Activated naive CD8-positive, alpha-beta T cell treated with anti-CD3 and anti-CD28 coated beads, Interleukin-2, amount 50 U/mL, for 24 hours (primary cell): ENCODE measurements at regions not wholly inside any gene's neighbourhood (a gene's known extent, or its start where the extent isn't known, plus 50 kb on each side); places are given as distances from the start of the nearest gene placed in this dataset.
"Not testable (repeated sequence)": the region's sequence is repeated elsewhere in the genome, so short reads cannot be mapped to it uniquely, and the experiment has no call there.

Experiments
- ATAC-seq: fragments of 150-1000 bp; cut with Tn5 transposase; one replicate; pipeline ENCODE4 v1.10.0; 2021
- DNase-seq: peaks from one replicate; pipeline ENCODE4 v3.0.0; 2021
- H3K27ac Mint-ChIP-seq: one replicate; pipeline ENCODE4 v1.8.0; 2021; ENCODE audit warnings: mild to moderate bottlenecking, mixed read lengths
- H3K27me3 Mint-ChIP-seq: one replicate; pipeline ENCODE4 v1.8.0; 2021; ENCODE audit warnings: mixed read lengths
- H3K36me3 Mint-ChIP-seq: one replicate; pipeline ENCODE4 v1.8.0; 2021; ENCODE audit warnings: low read depth, mixed read lengths
- H3K4me1 Mint-ChIP-seq: one replicate; pipeline ENCODE4 v1.8.0; 2021; ENCODE audit warnings: mixed read lengths
- H3K4me3 Mint-ChIP-seq: one replicate; pipeline ENCODE4 v1.8.0; 2021; ENCODE audit warnings: mild to moderate bottlenecking, moderate library complexity, mixed read lengths
- H3K9me3 Mint-ChIP-seq: one replicate; pipeline ENCODE4 v1.8.0; 2021; ENCODE audit warnings: mixed read lengths

GRCh38 chr15:84360902-84361301 lies 125.3 kb downstream of the GOLGA6L4 start:
- not testable (repeated sequence) for ATAC-seq, DNase-seq, H3K27me3 Mint-ChIP-seq, H3K4me1 Mint-ChIP-seq, H3K9me3 Mint-ChIP-seq, H3K27ac Mint-ChIP-seq, H3K36me3 Mint-ChIP-seq, H3K4me3 Mint-ChIP-seq

- H3K36me3 Mint-ChIP-seq, ATAC-seq, H3K4me1 Mint-ChIP-seq, H3K27ac Mint-ChIP-seq, DNase-seq, H3K4me3 Mint-ChIP-seq, H3K9me3 Mint-ChIP-seq: not testable (repeated sequence)
- H3K27me3 Mint-ChIP-seq, result peaks cover 12% of the 10 kb centered on the region
These were observed 148.8 kb downstream of the GOLGA6L4 start for GRCh38 chr15:84384421-84384820.

GRCh38 chr15:84387086-84387485 lies 151.5 kb downstream of the GOLGA6L4 start:
- H3K4me1 Mint-ChIP-seq, result no peaks in the 10 kb centered on the region
- no peaks in the 10 kb centered on the region for H3K36me3 Mint-ChIP-seq
- ATAC-seq (no peak), DNase-seq (no peak)
- no peaks in the 10 kb centered on the region for H3K9me3 Mint-ChIP-seq
- H3K4me3 Mint-ChIP-seq, result no peak overlapping the region
- peaks cover 22% of the 10 kb centered on the region for H3K27me3 Mint-ChIP-seq
- no peak overlapping the region for H3K27ac Mint-ChIP-seq

- not testable (repeated sequence) for DNase-seq, H3K36me3 Mint-ChIP-seq, H3K4me3 Mint-ChIP-seq, H3K9me3 Mint-ChIP-seq, ATAC-seq, H3K4me1 Mint-ChIP-seq, H3K27ac Mint-ChIP-seq
- H3K27me3 Mint-ChIP-seq, result peaks cover 22% of the 10 kb centered on the region
These were observed 152.6 kb downstream of the GOLGA6L4 start for GRCh38 chr15:84388201-84388600.

- H3K27me3 Mint-ChIP-seq, result peaks cover 22% of the 10 kb centered on the region
- not testable (repeated sequence) for H3K27ac Mint-ChIP-seq, DNase-seq, H3K36me3 Mint-ChIP-seq, H3K4me3 Mint-ChIP-seq, H3K9me3 Mint-ChIP-seq, ATAC-seq, H3K4me1 Mint-ChIP-seq
These were observed 153.1 kb downstream of the GOLGA6L4 start for GRCh38 chr15:84388638-84389037.

GRCh38 chr15:84390324-84390723 lies 154.8 kb downstream of the GOLGA6L4 start:
- H3K36me3 Mint-ChIP-seq, H3K4me3 Mint-ChIP-seq, ATAC-seq, H3K9me3 Mint-ChIP-seq, DNase-seq, H3K4me1 Mint-ChIP-seq, H3K27ac Mint-ChIP-seq: not testable (repeated sequence)
- H3K27me3 Mint-ChIP-seq, result peaks cover 15% of the 10 kb centered on the region

- Mint-ChIP-seq H3K36me3 (no peaks in the 10 kb centered on the region), H3K9me3 (no peaks in the 10 kb centered on the region), H3K4me3 (no peak overlapping the region), H3K27ac (no peak overlapping the region), H3K4me1 (no peaks in the 10 kb centered on the region), H3K27me3 (peaks cover 15% of the 10 kb centered on the region)
- no peak for ATAC-seq
- DNase-seq, result no peak
These were observed 155.6 kb downstream of the GOLGA6L4 start for GRCh38 chr15:84391191-84391590.

- H3K36me3 Mint-ChIP-seq, result not testable (repeated sequence)
- peaks cover 15% of the 10 kb centered on the region for H3K27me3 Mint-ChIP-seq
These were observed 156.4 kb downstream of the GOLGA6L4 start for GRCh38 chr15:84392020-84392419.

GRCh38 chr15:84393386-84393936 lies 157.9 kb downstream of the GOLGA6L4 start:
- H3K36me3 Mint-ChIP-seq, H3K27ac Mint-ChIP-seq, H3K9me3 Mint-ChIP-seq, H3K4me3 Mint-ChIP-seq, ATAC-seq, DNase-seq, H3K4me1 Mint-ChIP-seq: not testable (repeated sequence)
- H3K27me3 Mint-ChIP-seq, result peaks cover 13% of the 10 kb centered on the region

More at GRCh38 chr15:84392020-84392419, 156.4 kb downstream of the GOLGA6L4 start:
- not testable (repeated sequence) for H3K4me1 Mint-ChIP-seq, DNase-seq, ATAC-seq, H3K27ac Mint-ChIP-seq, H3K9me3 Mint-ChIP-seq, H3K4me3 Mint-ChIP-seq

- not testable (repeated sequence) for H3K4me1 Mint-ChIP-seq, H3K36me3 Mint-ChIP-seq, ATAC-seq, H3K27ac Mint-ChIP-seq, DNase-seq, H3K9me3 Mint-ChIP-seq, H3K4me3 Mint-ChIP-seq
- H3K27me3 Mint-ChIP-seq, result peaks cover 13% of the 10 kb centered on the region
These were observed 158.4 kb downstream of the GOLGA6L4 start for GRCh38 chr15:84393966-84394365.

- not testable (repeated sequence) for H3K9me3 Mint-ChIP-seq, H3K27ac Mint-ChIP-seq, H3K27me3 Mint-ChIP-seq, H3K36me3 Mint-ChIP-seq, ATAC-seq, DNase-seq, H3K4me1 Mint-ChIP-seq, H3K4me3 Mint-ChIP-seq
These were observed 159.8 kb downstream of the GOLGA6L4 start for GRCh38 chr15:84395384-84395783.

- not testable (repeated sequence) for ATAC-seq, H3K4me3 Mint-ChIP-seq, DNase-seq, H3K27ac Mint-ChIP-seq, H3K27me3 Mint-ChIP-seq, H3K4me1 Mint-ChIP-seq, H3K9me3 Mint-ChIP-seq, H3K36me3 Mint-ChIP-seq
These were observed 160.3 kb downstream of the GOLGA6L4 start for GRCh38 chr15:84395881-84396280.

GRCh38 chr15:84397066-84397465 lies 161.5 kb downstream of the GOLGA6L4 start:
- not testable (repeated sequence) for H3K27ac Mint-ChIP-seq, DNase-seq, H3K36me3 Mint-ChIP-seq, H3K27me3 Mint-ChIP-seq, ATAC-seq, H3K4me1 Mint-ChIP-seq, H3K9me3 Mint-ChIP-seq, H3K4me3 Mint-ChIP-seq

GRCh38 chr15:84398087-84398486 lies 162.5 kb downstream of the GOLGA6L4 start:
- not testable (repeated sequence) for H3K36me3 Mint-ChIP-seq, DNase-seq, H3K4me3 Mint-ChIP-seq, H3K27ac Mint-ChIP-seq, H3K27me3 Mint-ChIP-seq, ATAC-seq, H3K4me1 Mint-ChIP-seq, H3K9me3 Mint-ChIP-seq

- Mint-ChIP-seq H3K4me3 (no peak overlapping the region), H3K36me3 (no peaks in the 10 kb centered on the region), H3K4me1 (no peaks in the 10 kb centered on the region), H3K9me3 (no peaks in the 10 kb centered on the region), H3K27ac (no peak overlapping the region), H3K27me3 (no peaks in the 10 kb centered on the region)
- DNase-seq (no peak), ATAC-seq (no peak)
These were observed 163.5 kb downstream of the GOLGA6L4 start for GRCh38 chr15:84398763-84399701.
